ENCODE measurements at regions not wholly inside any gene's neighbourhood (a gene's known extent, or its start where the extent isn't known, plus 50 kb on each side); places are given as distances from the start of the nearest gene placed in this dataset.

DNA sequence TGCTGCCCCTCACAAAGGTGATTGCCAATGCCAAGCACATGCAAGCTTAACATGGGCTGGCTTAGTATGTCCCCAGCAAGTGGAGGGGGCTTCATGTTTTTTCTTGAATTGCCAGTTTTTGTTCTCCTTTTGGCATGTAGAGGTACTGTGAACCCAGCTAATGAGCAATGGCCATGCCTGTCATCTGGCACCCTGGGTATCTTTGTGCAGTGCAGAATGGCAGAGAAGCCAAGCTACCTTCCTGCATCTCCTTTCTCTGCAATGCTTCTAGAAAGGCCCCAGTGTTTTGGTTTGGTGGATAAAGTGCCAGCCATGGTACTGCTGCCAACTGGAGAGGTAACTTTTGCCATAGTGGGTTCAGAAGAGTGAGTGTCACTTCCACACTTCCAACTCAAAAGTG lies 576.9 kb downstream of the CMPK2 start:
- no peaks in the 10 kb centered on the region for H3K9me3 ChIP-seq (ENCODE audit: low read length)
- no peaks in the 10 kb centered on the region for H3F3A ChIP-seq (ENCODE audit: low read length, unreplicated experiment)
- ATAC-seq (no peak), DNase-seq (no peak)
- ChIA-PET POLR2A (ENCODE audit: unreplicated experiment) (no interaction called here), CTCF (no interaction called here)
- intact Hi-C loops (cut with micrococcal nuclease), result no loop called here
- H4K20me1 ChIP-seq (ENCODE audit: low read length), result no peaks in the 10 kb centered on the region
- no peaks in the 10 kb centered on the region for H3K27me3 ChIP-seq (ENCODE audit: low read length)
- no peak for TF ChIP-seq EZH2phosphoT487 (IDR thresholded peaks at IDR 0.05; ENCODE audit: borderline replicate concordance, low read length)
- no peak for TF ChIP-seq CTCF (conservative IDR thresholded peaks at IDR 0.05; ENCODE audit: low read depth, low read length)
- TF ChIP-seq EZH2 (IDR thresholded peaks at IDR 0.05; ENCODE audit: low read length, unreplicated experiment), result no peak
- no peaks in the 10 kb centered on the region for H3K36me3 ChIP-seq (ENCODE audit: low read depth, low read length)
- H3K79me2 ChIP-seq (ENCODE audit: low read length), result no peaks in the 10 kb centered on the region
- no peak overlapping the region for H2AFZ ChIP-seq (ENCODE audit: low read length)
- no peak overlapping the region for H3K4me2 ChIP-seq (ENCODE audit: low read length)
- H3K4me1 ChIP-seq (ENCODE audit: insufficient read depth, low read length), result no peaks in the 10 kb centered on the region
- no peak overlapping the region for H3K27ac ChIP-seq (ENCODE audit: low read length)
- no peaks in the 10 kb centered on the region for H3K9me2 ChIP-seq (replicated peaks; ENCODE audit: low read length)
- H3K9ac ChIP-seq (ENCODE audit: low read length), result no peak overlapping the region
- H3K4me3 ChIP-seq (ENCODE audit: low read length), result no peak overlapping the region
- BruUV-seq (replicated peaks), result no TSS peak

GRCh38 chr2:6290217-6291015 lies 575.3 kb downstream of the CMPK2 start:
- Histone ChIP-seq H4K20me1 (ENCODE audit: low read length) (no peaks in the 10 kb centered on the region), H2AFZ (ENCODE audit: low read length) (no peak overlapping the region), H3K9ac (ENCODE audit: low read length) (no peak overlapping the region), H3K27me3 (ENCODE audit: low read length) (no peaks in the 10 kb centered on the region), H3K4me1 (ENCODE audit: insufficient read depth, low read length) (no peaks in the 10 kb centered on the region), H3K9me3 (ENCODE audit: low read length) (no peaks in the 10 kb centered on the region), H3K9me2 (replicated peaks; ENCODE audit: low read length) (no peaks in the 10 kb centered on the region), H3K79me2 (ENCODE audit: low read length) (no peaks in the 10 kb centered on the region), H3K4me3 (ENCODE audit: low read length) (no peak overlapping the region), H3K27ac (ENCODE audit: low read length) (no peak overlapping the region), H3K4me2 (ENCODE audit: low read length) (no peak overlapping the region), H3K36me3 (ENCODE audit: low read depth, low read length) (no peaks in the 10 kb centered on the region), H3F3A (ENCODE audit: low read length, unreplicated experiment) (no peaks in the 10 kb centered on the region)
- BruUV-seq (replicated peaks), result no TSS peak
- intact Hi-C loops (cut with micrococcal nuclease), result no loop called here
- POLR2A ChIA-PET (ENCODE audit: unreplicated experiment), result no interaction called here
- CTCF ChIA-PET, result no interaction called here
- ATAC-seq, result no peak
- no peak for DNase-seq
- no peak for TF ChIP-seq EZH2phosphoT487 (IDR thresholded peaks at IDR 0.05; ENCODE audit: borderline replicate concordance, low read length)
- no peak for TF ChIP-seq CTCF (conservative IDR thresholded peaks at IDR 0.05; ENCODE audit: low read depth, low read length)
- TF ChIP-seq EZH2 (IDR thresholded peaks at IDR 0.05; ENCODE audit: low read length, unreplicated experiment), result no peak

DNA sequence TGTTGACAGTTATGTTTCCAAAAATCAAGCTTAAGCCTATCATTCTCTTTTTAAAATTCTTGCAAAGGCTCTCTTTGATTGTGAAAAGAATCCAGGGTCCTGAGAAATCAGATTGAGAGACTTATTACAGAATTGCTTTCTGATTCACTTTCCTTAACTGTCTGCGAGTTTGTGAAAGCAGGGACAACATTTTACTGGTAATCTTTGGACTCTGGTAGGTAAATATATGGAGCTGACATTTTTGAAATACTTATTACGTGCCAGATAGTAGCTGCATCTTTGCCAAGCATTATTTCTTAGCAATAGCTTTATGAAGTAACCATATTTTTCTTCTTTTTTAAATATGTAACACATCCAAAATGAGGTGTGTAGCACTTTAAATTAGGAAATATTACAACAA lies 570.9 kb downstream of the CMPK2 start:
- Histone ChIP-seq H2AFZ (ENCODE audit: low read length) (no peak overlapping the region), H3K27ac (ENCODE audit: low read length) (no peak overlapping the region), H3K9me3 (ENCODE audit: low read length) (no peaks in the 10 kb centered on the region), H3F3A (ENCODE audit: low read length, unreplicated experiment) (no peaks in the 10 kb centered on the region), H3K9ac (ENCODE audit: low read length) (no peak overlapping the region), H3K4me2 (ENCODE audit: low read length) (no peak overlapping the region), H3K4me1 (ENCODE audit: insufficient read depth, low read length) (no peaks in the 10 kb centered on the region), H3K36me3 (ENCODE audit: low read depth, low read length) (no peaks in the 10 kb centered on the region), H3K79me2 (ENCODE audit: low read length) (no peaks in the 10 kb centered on the region), H4K20me1 (ENCODE audit: low read length) (no peaks in the 10 kb centered on the region), H3K9me2 (replicated peaks; ENCODE audit: low read length) (no peaks in the 10 kb centered on the region), H3K4me3 (ENCODE audit: low read length) (no peak overlapping the region), H3K27me3 (ENCODE audit: low read length) (no peaks in the 10 kb centered on the region)
- intact Hi-C loops (cut with micrococcal nuclease), result no loop called here
- ChIA-PET CTCF (no interaction called here), POLR2A (ENCODE audit: unreplicated experiment) (no interaction called here)
- TF ChIP-seq EZH2phosphoT487 (IDR thresholded peaks at IDR 0.05; ENCODE audit: borderline replicate concordance, low read length), result no peak
- no peak for TF ChIP-seq EZH2 (IDR thresholded peaks at IDR 0.05; ENCODE audit: low read length, unreplicated experiment)
- TF ChIP-seq CTCF (conservative IDR thresholded peaks at IDR 0.05; ENCODE audit: low read depth, low read length), result no peak
- DNase-seq (no peak), ATAC-seq (no peak)
- no TSS peak for BruUV-seq (replicated peaks)
